HG02840 (cell line): ENCODE measurements at regions not wholly inside any gene's neighbourhood (a gene's known extent, or its start where the extent isn't known, plus 50 kb on each side); places are given as distances from the start of the nearest gene placed in this dataset.

Experiments
- ATAC-seq: cut with Tn5 transposase; IDR thresholded peaks from one replicate; pipeline ENCODE4 v1.9.1; 2021; ENCODE audit warnings: mild to moderate bottlenecking, moderate library complexity, moderate number of reproducible peaks; ENCODE audit not compliant: unreplicated experiment, low FRiP score

DNA sequence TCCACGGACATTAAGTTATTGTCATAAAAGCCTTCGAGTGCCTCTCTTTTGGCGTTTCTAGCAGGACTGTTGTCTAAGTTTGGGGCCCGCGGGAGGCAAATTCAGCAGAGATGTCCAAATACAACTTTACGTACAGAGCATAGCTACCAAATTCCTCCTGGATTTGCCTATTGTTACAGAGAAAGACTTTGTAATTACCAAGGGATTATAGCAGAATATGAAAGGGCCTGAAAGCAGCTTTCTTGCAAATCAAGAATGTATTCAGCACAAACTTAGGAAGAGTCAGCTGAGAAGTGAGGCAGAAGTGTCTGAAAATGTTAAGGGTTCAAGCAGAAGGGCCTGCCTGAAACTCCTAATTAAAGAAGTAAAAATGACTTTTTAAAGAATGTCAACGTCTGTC, 1053.5 kb upstream of the TENM3 start:
- no peak for ATAC-seq

DNA sequence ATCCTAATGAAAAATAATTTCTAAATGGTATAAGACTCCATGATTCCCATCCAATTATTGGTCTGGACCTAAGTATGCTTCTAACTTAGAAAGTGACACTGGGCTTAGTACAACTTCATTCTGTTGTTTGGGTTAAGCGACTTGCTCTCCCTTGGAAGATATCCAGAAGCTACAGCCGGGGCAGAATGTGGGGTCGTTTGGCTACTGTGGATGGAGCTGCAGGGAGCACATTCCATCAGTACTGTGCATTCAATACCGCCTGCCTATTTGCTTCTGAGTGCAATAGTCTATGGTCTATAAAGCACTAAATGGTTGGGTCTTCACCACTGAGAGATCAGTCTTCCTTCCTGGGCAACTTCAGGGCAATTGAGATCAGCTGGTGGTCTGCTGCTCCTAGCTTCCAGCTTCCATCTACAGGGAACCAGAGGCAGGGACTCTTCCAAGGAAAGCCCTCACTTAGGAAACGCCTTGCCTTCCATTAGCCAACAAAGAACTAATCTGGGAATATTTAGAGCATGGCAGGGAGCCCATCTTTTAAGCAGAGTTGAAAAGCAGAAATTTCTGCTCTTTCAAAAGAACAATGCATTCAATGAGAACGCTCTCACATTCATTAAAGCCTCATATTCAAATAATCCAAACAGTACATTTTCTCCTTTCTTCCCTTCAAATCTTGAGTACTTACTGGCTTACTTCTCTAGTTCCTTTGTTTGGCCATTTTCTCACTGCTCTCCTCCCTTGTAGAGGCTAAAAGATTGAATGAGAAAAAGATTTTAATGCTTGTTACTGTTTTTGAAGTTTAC, 1049.9 kb upstream of the TENM3 start:
- ATAC-seq = no peak

DNA sequence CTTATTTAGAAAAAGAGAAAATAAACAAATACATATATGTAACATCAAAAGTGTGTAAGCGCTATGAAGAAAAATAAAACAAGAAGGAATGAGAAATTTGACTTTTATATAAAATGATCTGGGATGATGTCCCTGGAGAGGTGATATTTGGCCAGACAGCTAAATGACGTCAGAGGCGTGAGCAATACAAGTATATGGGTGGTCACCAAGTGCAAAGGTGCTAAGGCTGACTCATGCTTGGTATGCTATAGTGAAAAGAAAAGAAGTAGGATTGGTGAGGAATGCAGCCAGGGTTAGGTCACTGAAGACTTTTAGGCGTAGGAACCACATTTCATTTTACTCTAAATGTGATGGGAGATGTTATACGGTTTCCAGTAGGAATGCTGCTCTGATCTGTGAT, 1049.1 kb upstream of the TENM3 start:
- ATAC-seq = no peak

DNA sequence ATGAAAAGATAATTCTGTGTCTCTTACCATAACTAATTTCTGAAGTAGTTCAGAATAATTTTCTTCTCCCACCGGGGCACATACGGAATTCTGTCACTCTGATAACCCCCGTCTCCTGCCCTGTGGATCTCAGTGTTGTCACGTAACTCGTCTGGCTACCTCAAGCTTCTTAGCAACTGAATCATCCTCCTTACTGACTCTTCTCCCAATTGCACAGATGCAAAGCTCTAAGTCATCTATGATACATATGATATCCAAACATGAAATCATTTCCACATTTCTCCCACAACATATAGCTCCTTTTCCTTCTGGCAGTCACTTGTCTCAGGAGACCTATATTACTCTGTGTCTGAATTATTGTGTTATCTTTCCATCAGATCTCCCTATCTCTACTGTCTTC, 1043.1 kb upstream of the TENM3 start:
- ATAC-seq = no peak

DNA sequence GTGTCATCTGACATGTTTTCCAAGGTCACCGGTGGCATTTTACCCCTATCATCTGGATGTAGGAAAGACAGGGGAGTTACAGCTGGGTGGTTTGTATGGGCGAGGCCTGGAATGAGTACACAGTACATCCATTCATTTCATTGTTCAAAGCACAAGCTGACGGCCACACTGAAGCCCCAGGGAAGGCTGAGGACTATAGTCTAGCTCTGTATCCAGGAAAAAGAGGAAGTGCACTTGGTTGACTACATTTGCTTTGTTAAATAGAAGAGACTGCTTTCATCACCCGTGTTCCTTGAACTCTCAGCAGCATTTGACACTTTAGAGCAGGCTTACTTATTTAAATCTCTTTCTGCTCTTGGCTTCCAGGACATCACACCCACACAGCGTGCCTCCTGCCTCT, 1041.0 kb upstream of the TENM3 start:
- ATAC-seq = no peak

DNA sequence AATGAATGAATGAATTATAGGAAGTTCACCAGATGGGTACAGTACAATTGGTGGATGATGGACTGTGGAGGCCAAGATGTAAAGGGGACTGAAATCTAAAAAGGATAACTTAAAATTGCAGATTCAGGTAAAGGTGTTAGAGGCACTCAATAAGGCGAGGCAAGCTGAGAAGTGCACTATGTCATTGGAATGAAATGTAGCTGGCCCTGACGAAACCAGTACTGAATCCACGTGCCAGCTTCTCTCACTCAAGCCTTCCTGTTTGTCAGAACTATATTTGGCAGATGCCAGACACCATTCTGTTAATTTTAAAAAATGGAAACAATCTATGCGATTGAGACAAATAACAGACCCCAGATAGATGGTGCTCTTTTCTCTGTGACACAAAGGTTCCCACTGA, 1039.1 kb upstream of the TENM3 start:
- ATAC-seq = no peak

DNA sequence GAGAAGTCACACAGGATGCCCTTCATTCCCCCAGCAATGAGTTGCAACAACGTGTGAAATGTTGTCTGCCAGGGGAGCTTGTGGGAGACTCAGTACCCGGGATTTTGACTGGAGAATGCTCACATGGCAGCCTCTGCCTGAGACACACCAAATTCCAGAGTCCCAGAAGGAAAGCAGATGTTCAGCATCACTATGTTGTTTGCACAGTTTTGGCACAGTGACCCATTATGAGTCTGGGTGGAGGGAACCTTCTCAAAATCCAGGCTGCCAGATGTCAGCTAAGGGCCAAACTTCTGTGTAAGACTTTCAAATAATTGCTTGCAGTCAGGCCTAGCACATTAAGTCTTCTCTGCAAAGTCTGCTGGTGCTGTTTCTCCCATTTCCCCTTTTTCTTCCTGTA, 1029.7 kb upstream of the TENM3 start:
- no peak for ATAC-seq

DNA sequence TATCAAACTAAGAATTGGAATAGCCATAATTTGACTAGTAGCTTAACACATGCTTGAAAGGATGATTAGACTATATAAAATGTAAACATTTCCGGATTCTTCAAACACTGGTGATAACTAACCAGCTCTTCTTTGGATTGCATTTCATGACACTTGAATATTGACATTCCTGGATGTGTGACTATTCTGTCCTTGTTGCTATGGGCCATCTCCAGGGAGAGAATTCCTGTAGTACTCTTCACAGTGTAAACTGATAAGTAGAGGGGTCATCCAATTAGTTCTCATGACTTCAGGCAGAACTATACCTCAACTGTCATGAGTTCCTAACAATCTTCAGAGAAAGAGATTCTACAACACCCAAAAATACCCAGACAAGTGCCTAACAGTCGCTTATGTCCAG, 1026.7 kb upstream of the TENM3 start:
- no peak for ATAC-seq

DNA sequence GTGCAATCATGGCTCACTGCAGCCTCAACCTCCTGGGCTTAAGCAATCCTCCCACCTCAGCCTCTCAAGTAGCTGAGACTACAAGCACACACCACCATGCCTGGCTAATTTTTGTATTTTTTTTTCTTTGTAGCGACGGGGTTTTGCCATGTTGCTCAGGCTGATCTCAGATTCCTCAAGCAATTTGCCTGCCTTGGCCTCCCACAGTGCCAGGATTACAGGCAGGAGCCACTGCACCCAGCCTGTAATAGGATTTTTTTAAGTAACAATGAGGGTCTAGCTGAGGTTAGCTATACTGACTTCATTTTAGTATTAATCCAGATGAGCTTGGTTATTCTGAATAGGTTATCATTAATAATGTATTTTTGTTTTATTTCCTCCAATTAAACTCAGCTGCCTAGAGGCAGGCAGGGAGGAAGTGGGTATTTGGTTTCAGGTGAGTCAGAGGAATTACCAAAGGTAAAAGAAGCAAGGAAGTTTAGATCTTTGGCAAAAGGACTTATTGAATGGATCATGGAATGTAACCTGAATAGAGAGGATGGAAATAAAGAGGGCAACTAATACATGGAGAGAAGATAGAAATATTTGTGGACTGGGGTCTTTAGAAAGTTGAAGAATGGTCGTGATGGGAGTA, 1023.3 kb upstream of the TENM3 start:
- no peak for ATAC-seq

DNA sequence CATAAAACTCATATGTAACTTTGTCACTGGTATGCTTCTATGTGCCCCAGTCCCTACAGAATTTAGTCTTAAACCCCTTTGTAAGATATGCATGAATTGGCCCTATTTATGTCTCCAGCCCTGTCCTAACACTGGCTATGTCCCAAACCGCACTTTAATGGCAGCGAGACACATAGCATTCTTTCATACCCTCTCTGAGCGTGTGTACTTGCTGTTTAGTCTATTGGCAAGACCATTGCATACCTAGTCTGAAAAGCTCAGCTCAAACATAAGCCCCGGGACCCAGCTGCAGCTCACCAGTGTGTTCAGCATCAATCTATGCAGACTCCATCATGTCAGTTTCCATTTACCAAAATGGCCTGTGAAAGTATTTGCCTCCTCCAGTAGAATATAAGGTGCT, 1018.4 kb upstream of the TENM3 start:
- no peak for ATAC-seq

DNA sequence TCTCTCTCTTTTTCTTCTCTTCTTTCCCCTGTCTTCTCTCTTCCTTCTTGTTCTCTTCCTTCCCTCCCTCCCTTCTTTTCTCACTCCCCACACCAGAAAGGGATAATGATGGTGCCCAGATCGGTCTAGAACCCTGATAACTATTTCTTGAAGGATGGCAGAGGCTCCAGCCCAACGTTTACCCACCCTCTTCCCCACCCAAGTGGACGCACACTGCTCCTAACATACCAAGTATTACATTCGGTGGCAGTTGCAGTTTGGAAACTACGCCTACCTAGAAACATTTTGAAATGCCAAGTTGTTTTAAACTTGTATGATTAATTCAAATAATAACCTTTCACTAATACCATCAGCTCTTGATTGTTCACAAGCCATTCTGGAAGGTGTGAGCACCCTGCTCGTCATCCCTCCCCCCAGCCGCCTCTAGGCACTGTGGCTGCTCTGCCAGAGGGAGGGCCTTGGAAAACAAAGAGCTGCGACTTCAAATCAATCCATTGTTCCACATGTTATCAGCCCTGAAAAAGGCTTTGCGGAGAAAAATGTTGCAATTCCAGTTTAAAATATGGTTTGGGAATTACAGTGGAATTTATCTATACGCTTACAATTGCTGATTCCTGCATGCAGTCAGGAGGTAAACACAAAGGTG, 1017.5 kb upstream of the TENM3 start:
- ATAC-seq = no peak

DNA sequence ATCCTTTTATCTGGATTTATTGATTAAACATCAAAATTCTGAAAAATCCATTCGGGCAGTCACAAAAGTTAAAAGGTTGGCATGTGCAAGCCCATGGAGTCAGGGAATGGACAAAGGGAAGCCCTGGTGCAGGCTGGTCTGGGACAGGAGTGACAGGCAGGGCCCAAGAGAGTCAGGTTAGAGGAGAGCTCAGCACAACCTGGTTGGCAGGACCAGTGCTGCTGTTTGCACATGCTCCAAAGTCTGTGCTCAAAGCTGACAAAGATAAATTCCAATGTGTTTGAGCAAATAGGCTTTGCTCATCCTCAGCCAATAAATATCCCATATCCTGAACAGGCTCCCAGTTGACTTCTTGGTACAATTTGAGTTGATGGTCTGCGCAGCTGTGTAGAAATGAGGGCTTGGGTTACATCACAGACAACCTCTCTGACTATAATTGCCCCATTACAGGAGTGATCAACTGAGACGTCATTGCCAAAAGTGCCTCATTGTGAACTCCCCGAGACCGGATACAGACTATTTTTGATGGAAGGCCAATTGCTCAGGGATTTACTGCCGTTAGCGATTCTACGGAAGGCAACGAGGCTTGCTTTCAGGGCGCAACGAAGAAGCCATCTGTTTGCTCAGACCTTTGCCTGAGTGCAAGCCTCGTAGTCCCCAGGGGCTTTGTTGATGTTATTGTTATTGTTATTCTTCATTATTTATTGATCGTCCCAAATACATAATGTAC, 1008.1 kb upstream of the TENM3 start:
- no peak for ATAC-seq

DNA sequence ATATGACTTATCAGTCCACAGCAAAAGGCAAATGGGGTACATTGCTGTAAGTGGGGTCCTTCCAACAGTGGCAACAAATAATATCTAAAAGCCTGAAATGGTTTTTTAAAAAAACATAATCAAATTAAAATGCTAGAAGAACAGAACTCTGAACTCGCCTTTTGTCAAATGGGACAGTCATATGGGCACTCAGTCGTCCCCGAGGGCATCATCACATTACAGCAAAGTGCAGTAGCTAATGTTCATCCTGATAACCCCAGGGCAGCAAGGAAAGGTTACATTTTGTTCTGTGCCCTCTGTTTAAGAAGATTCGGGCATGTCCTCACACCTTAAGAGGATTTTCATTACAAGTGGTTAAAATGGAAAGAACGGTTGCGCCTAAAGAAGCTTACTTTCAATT, 997.9 kb upstream of the TENM3 start:
- no peak for ATAC-seq

DNA sequence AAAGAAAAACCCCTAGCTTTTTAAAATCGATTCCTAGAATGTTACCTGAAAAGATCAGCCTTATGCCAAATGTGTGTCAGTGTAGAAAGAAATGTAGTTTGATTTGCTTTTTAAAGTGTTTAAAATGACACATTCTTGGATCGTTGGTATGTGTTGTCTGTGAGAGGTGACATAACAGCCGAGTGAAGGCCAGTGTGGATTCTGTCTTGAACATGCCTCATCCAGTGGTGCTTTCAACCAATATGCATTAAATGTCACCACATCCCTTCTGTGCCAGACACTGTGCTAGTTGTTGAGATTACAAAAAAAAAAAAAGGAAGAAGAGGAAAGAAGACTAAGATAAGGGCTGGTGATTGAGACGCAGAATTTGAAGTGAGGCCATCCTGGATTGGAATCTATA, 994.2 kb upstream of the TENM3 start:
- no peak for ATAC-seq

DNA sequence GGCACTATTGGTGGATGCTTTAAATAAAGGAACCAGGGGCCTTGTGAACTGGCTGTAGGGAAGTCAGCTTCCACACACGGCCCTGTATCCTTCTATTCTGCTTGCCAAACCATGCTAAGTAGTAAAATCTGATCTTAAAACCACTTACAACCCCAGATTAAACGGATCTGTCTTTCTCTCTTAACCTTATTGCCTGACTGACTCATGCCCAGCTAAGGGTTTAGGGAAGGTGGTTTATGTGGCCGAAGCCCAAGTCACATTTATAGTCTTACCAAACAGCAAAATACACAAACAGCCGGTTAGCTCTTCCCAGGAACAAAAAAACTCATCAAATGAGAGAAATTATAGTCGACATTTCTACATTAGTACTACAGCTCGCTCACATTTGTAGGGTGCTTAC, 988.4 kb upstream of the TENM3 start:
- ATAC-seq = no peak

DNA sequence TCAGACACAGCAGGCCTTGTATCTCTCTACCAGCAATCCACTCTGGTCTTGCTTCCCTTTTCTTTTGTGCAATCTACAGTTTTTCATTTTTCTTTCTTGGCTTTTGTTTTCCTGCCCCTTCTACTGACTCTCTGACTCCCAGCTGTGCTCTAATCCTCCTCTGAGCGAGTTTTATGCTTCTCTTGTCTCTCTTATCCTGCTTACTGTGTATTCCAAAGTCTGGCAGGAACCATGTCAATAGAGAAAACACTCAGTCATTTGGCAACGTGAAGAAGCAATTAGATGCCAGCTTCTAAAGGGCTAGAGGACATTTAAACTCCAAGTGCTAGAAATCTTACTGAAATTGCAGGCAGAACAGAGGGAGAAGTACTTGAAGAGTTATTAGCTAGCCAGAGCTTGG, 984.6 kb upstream of the TENM3 start:
- ATAC-seq = no peak

DNA sequence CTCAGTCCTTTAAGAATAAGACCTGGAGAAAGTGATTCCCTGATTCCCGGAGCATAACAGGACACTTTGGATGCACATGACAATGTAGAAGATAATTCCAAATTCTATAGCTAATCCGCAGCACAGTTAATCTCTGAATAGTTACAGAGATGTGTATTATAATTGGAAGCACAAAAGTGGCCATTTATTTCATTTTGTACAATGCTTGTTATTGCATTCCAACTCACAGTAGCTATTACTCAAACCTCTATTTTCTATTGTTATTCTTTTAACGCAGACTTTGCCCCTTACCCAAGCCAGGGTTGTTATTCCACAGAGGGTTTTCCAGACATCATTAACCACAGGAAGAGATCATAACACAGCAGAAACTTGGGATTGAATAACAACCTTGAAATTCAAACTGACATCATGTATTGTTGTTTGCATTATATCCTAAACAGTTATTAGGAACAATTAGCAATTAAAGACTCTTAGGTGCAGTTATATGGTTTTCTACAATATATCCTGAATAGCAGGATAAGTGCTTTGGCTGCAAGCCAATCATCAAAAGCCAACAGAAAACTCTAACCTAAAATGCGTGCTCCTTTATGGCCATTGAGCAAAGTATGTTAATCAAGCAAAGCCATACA, 984.0 kb upstream of the TENM3 start:
- no peak for ATAC-seq

DNA sequence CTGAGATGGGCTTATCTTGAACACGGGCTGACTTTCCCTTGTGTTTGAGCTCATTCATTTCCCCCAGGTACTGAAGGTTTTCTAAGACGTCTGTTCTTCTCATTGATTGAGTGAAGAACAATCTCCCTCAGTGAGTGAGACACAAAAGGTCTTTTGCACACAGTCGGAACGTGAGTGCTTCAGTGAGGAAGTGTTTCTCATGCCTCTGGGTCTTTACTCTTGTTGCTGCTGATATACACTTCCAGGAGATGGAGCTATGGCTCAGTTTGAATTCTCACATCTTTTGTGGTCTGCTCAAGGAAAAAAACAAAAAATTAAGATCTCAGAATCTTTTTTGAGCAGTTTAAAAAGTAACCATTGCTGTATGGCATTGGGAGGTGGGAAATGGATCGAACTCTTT, 981.9 kb upstream of the TENM3 start:
- no peak for ATAC-seq

DNA sequence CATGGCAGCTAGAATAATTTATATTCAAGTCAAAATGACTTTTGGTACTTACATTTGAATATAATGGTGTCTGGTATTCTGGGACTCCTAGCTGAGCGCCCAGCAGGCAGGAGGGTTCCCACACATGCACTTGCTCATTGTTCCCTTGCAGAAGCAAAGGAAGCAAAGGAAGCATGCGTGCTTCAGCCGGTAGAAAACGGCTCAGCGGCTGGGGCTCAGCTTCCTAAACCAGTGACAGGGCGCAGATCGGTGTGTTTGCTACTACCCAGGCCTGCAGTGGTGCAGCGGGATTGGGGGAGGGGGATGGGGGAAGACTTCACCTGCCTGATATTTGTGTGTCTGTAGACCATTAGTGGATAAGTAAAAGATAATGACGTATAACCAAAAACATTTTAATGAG, 978.3 kb upstream of the TENM3 start:
- no peak for ATAC-seq

DNA sequence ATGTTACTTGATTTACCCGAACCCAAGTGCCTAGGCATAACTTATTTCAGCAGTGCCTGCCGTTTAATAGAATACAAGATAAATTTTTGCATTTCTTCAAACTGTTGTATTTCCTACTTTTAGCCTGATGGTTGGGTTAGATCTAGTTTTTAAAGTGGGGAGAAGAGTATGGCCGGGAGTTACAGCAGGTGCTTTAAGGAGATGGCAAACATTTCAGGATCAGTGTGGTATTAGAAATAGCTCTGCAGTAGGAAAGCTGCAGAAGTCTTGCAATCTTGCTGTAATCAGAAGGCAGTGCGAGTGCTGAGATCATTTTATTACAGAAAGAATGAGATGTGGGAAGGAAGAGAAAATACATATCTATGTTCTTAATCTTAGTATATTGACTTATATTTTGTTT, 977.8 kb upstream of the TENM3 start:
- no peak for ATAC-seq

DNA sequence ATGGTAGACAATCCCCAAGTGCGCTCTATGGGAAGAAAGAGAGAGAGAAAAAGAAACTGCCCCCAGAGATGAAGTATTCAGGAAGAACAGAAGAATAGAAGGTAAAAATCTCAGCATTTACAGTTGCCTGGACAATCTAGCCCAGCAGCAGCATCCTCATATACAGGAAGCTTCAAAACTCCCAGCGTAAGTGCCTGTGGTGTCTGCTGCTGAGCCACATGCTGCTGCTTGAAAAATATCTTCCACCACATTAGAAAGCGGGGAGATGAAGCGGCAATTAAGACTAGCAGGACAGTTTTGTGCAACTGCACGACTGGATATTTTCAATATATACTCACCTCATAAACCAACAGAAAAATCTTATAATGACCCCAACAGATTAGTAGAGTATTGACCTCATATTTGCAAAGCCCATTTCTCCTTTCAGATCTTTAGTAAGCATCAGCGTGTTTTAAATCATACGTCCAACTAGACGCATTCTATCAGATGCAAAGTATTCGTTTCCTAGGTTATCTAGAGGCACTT, 972.0 kb upstream of the TENM3 start:
- ATAC-seq = no peak
